WERI-Rb-1 (cell line): ENCODE measurements at regions not wholly inside any gene's neighbourhood (a gene's known extent, or its start where the extent isn't known, plus 50 kb on each side); places are given as distances from the start of the nearest gene placed in this dataset.

Experiments used
- DNase-seq: peaks from one replicate; pipeline ENCODE4 v3.0.0-alpha.2; 2020
- H3K27ac ChIP-seq: fragments of 250-450 bp; sonication (Bioruptor Pico); 2 replicates; pipeline ENCODE4 v1.5.1; 2020; ENCODE audit warnings: mild to moderate bottlenecking, moderate library complexity
- H3K27me3 ChIP-seq: fragments of 250-450 bp; sonication (Bioruptor Pico); 2 replicates; pipeline ENCODE4 v1.5.1; 2021; ENCODE audit warnings: mild to moderate bottlenecking, low read depth, moderate library complexity; ENCODE audit not compliant: insufficient read depth, severe bottlenecking
- H3K36me3 ChIP-seq: fragments of 250-450 bp; sonication (Bioruptor Pico); 2 replicates; pipeline ENCODE4 v1.5.1; 2020; ENCODE audit warnings: mild to moderate bottlenecking, moderate library complexity
- H3K4me3 ChIP-seq: 2 replicates; pipeline ENCODE4 v1.5.1; 2011; ENCODE audit warnings: low read depth, mild to moderate bottlenecking, control low read depth, low read length
- H3K9me3 ChIP-seq: fragments of 250-450 bp; sonication (Bioruptor Pico); 2 replicates; pipeline ENCODE4 v1.5.1; 2021; ENCODE audit warnings: mild to moderate bottlenecking, moderate library complexity; ENCODE audit not compliant: severe bottlenecking
- TF ChIP-seq, protein P1 (sequence below): IDR thresholded peaks from 2 replicates; pipeline ENCODE4 v1.5.1; 2011; ENCODE audit warnings: low read depth, mild to moderate bottlenecking, control low read depth, inconsistent platforms, low read length

DNA sequence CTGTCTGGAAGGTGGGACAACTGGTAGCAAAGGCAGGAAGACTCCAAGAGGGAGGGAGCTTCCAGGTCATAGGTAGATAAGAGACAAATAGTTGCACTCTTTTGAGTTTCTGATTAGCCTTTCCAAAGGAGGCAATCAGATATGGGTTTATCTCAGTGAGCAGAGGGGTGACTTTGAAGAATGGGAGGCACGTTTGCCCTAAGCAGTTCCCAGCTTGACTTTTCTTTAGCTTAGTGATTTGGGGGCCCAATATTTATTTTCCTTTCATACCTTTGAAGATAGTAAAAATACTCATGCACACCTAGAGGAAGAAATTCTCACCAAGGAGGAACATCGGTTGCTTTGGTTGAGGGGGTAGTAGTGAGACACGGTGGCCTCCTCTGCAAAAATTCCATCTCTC lies 212.1 kb upstream of the SVIL start:
- TF ChIP-seq, protein P1, sequence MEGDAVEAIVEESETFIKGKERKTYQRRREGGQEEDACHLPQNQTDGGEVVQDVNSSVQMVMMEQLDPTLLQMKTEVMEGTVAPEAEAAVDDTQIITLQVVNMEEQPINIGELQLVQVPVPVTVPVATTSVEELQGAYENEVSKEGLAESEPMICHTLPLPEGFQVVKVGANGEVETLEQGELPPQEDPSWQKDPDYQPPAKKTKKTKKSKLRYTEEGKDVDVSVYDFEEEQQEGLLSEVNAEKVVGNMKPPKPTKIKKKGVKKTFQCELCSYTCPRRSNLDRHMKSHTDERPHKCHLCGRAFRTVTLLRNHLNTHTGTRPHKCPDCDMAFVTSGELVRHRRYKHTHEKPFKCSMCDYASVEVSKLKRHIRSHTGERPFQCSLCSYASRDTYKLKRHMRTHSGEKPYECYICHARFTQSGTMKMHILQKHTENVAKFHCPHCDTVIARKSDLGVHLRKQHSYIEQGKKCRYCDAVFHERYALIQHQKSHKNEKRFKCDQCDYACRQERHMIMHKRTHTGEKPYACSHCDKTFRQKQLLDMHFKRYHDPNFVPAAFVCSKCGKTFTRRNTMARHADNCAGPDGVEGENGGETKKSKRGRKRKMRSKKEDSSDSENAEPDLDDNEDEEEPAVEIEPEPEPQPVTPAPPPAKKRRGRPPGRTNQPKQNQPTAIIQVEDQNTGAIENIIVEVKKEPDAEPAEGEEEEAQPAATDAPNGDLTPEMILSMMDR: no peak
- no peak overlapping the region for H3K27ac ChIP-seq
- H3K9me3 ChIP-seq: no peaks in the 10 kb centered on the region
- H3K4me3 ChIP-seq: no peak overlapping the region
- H3K27me3 ChIP-seq: no peaks in the 10 kb centered on the region
- DNase-seq: no peak
- no peaks in the 10 kb centered on the region for H3K36me3 ChIP-seq

DNA sequence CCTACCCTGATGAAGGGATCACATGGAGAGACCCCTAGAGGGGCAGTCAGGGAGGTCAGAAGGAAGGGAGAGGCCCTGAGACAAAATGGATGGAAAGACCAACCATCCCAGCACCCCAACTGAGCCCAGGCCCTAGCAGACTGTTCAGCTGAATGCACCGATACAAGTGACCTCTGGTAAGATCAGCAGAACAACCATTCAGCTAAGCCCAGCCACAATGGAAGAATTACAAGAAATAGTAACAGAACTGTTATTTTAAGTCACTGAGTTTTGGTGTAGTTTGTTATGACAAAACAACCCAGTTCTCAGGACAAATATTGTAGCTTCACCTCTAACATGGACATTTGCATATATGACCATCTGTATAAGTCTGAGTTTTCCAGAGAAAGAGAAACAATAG lies 210.4 kb upstream of the SVIL start:
- H3K4me3 ChIP-seq: no peak overlapping the region
- H3K27me3 ChIP-seq: no peaks in the 10 kb centered on the region
- TF ChIP-seq, protein P1: no peak
- no peak overlapping the region for H3K27ac ChIP-seq
- no peaks in the 10 kb centered on the region for H3K36me3 ChIP-seq
- DNase-seq: no peak
- H3K9me3 ChIP-seq: no peaks in the 10 kb centered on the region

GRCh38 chr10:29843143-29843542 lies 208.4 kb upstream of the SVIL start:
- no peak for DNase-seq
- no peak overlapping the region for H3K27ac ChIP-seq

DNA sequence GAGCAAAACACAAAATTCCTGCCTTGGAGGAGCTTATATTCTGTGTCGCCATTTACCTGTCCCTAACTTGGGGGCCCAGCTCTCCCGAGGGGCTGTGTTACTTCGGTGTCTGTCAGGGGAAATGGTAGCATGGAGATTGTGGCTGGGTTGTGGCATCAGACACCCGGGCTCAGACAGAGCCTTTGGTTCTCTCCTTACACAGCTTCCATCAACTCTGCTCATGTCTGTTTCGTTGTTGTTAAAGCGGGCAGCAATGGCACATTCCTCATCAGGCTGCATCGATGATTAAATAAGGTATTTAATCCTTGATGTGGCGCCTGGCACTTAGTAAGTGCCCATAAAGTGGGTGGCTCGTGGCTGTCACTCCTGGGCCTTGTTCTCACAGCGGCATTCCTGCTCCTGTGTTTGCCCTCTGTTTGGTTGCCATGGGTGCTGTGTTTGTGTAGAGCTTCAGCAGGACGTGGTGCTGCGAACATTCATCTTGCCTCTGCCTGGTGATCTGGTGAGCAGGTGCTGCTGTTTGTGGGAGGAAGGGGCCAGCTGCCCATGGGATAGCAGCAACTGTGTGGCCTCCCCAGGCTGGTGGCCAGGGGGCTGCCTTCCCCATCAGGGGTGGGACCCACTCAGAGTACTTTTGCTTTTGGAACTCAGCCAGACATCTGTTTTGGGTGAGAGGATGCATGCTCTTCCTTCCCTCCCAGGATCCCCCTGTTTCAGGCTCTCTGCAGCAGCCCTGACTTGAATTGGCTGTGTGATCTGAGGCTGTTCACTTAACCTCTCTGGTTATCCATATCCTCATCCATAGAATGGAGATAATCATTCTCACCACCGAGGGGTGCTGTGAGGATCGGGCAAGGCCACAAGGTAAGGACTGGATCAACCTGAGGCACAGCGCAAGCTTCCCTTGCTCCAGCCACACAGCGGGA lies 207.2 kb upstream of the SVIL start:
- no peak for DNase-seq
- Histone ChIP-seq H3K9me3 (no peaks in the 10 kb centered on the region), H3K27ac (no peak overlapping the region), H3K27me3 (no peaks in the 10 kb centered on the region), H3K4me3 (no peak overlapping the region), H3K36me3 (no peaks in the 10 kb centered on the region)
- TF ChIP-seq, protein P1: no peak

More at GRCh38 chr10:29843143-29843542, 208.4 kb upstream of the SVIL start:
- Histone ChIP-seq H3K9me3 (no peaks in the 10 kb centered on the region), H3K4me3 (no peak overlapping the region), H3K27me3 (no peaks in the 10 kb centered on the region), H3K36me3 (no peaks in the 10 kb centered on the region)
- TF ChIP-seq, protein P1: no peak

DNA sequence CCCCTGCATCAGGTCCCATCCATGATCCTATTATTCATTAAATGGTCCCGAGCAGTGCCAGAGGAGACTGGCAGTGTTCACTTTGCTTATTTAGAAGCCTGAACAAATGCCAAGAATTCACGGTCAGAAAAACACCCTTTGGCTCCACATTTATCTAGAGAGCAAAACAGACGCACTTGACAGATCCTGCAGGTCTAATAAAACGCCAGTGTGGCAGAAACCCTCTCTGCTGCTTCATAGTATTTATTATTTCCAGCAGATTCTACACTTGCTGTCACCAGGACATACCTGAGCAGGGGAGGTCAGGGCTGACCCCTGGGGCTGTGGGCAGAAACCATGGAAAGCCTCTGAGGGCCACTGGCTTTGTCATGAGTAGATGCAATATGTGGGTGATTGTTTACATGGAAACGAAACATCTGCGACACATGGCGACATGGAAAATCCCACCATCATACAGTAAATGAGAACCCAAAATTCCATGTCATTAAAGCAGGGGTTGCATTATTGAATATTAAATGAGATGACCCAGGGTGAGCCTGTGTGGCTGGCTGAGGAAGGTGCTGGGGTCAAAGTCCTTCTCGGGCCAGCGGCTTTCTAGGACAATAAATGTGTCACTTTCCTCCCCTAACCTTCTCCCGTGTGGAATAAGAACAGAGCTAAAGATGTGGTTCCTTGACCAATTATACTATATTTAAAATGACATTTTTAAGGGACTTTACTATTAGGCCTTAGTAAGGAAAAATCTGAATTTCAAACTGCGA lies 205.9 kb upstream of the SVIL start:
- TF ChIP-seq, protein P1: no peak
- no peaks in the 10 kb centered on the region for H3K9me3 ChIP-seq
- H3K36me3 ChIP-seq: no peaks in the 10 kb centered on the region
- H3K27ac ChIP-seq: no peak overlapping the region
- no peaks in the 10 kb centered on the region for H3K27me3 ChIP-seq
- DNase-seq: no peak
- H3K4me3 ChIP-seq: no peak overlapping the region
